HCT116 (cell line): ENCODE measurements at regions not wholly inside any gene's neighbourhood (a gene's known extent, or its start where the extent isn't known, plus 50 kb on each side); places are given as distances from the start of the nearest gene placed in this dataset.

Source experiments
- ATAC-seq: fragments of 200-7000 bp; cut with Tn5 transposase; 2 replicates; pipeline ENCODE4 v1.9.1; 2020; ENCODE audit warnings: mild to moderate bottlenecking, moderate library complexity
- BruUV-seq: library from RNA; stranded (reverse); fragments of 400-500 nt; replicated peaks from 2 replicates; lab custom pipeline; 2021; lab: Mats Ljungman, UMichigan
- CTCF ChIA-PET: fragments of 300-600 bp; sonication (Branson Sonifier 250); formaldehyde crosslinking; loops from one replicate; lab custom pipeline; 2021; ENCODE audit warnings: antibody characterized with exemption; lab: Charles Lee
- POLR2A ChIA-PET: fragments of 300-600, 350-600 bp; sonication (Branson Sonifier 250); formaldehyde crosslinking; loops from one replicate; lab custom pipeline; 2021; ENCODE audit warnings: antibody characterized with exemption; lab: Charles Lee
- RAD21 ChIA-PET, 2 experiments: fragments of 300-600 bp; sonication (Branson Sonifier 250); formaldehyde crosslinking; loops; one replicate each; lab custom pipeline; 2023; ENCODE audit warnings: low total read pairs in 2 of 2; ENCODE audit not compliant: uncharacterized antibody in 2 of 2, unreplicated experiment in 2 of 2, low non-redundant PET in 1 of 2; lab: Charles Lee
- DNase-seq: peaks from one replicate; pipeline ENCODE4 v3.0.0-alpha.2; 2010; ENCODE audit warnings: low read depth, low spot score
- H2AFZ ChIP-seq: fragments of 200-600 bp; shearing (Covaris generic), sonication (generic); 2 replicates; pipeline ENCODE4 v1.6.1; 2017; ENCODE audit warnings: low read depth, mixed run types, mixed read lengths, antibody characterized with exemption, low read length; ENCODE audit not compliant: poor library complexity, severe bottlenecking
- H3K27ac ChIP-seq: 2 replicates; pipeline ENCODE4 v1.5.1; 2012; ENCODE audit warnings: low read depth, low read length
- H3K27me3 ChIP-seq: fragments of 200-600 bp; sonication (generic); 2 replicates; pipeline ENCODE4 v1.6.1; 2016; ENCODE audit warnings: mixed run types, low read length, mixed read lengths; ENCODE audit not compliant: insufficient read depth
- H3K36me3 ChIP-seq, 2 experiments: fragments of 200-500 bp in 1 of 2; fragments of 200-600 bp in 1 of 2; sonication (Bioruptor generic) in 1 of 2; sonication (generic) in 1 of 2; 2 replicates each; pipeline versions ENCODE4 v1.5.1 to v1.6.1; 2014 to 2016; ENCODE audit warnings: low read length in 2 of 2, inconsistent platforms in 1 of 2, mixed read lengths in 1 of 2, mixed run types in 1 of 2; ENCODE audit not compliant: insufficient read depth in 2 of 2, control insufficient read depth in 1 of 2
- H3K4me1 ChIP-seq, 2 experiments: fragments of 200-600 bp in 1 of 2; sonication (generic) in 1 of 2; 2 replicates each; pipeline versions ENCODE4 v1.5.1 to v1.6.1; 2012 to 2017; ENCODE audit warnings: low read length in 2 of 2, inconsistent platforms in 1 of 2, mild to moderate bottlenecking in 1 of 2, mixed read lengths in 1 of 2, mixed run types in 1 of 2, moderate library complexity in 1 of 2; ENCODE audit not compliant: insufficient read depth in 2 of 2, control insufficient read depth in 1 of 2
- H3K4me2 ChIP-seq: fragments of 200-600 bp; sonication (generic); 2 replicates; pipeline ENCODE4 v1.6.1; 2017; ENCODE audit warnings: mixed run types, low read length, mixed read lengths
- H3K4me3 ChIP-seq, 2 experiments: fragments of 200-600 bp in 1 of 2; sonication (generic) in 1 of 2; replicated peaks in 1 of 2; 2 replicates each; pipeline ENCODE4 v1.5.1; 2011 to 2016; ENCODE audit warnings: low read length in 2 of 2, control low read depth in 1 of 2, low read depth in 1 of 2, mild to moderate bottlenecking in 1 of 2, mixed read lengths in 1 of 2, mixed run types in 1 of 2
- H3K79me2 ChIP-seq: fragments of 200-600 bp; sonication (generic); 2 replicates; pipeline ENCODE4 v1.6.1; 2017; ENCODE audit warnings: mild to moderate bottlenecking, mixed run types, low read length, moderate library complexity, mixed read lengths; ENCODE audit not compliant: insufficient read depth
- H3K9ac ChIP-seq: fragments of 200-600 bp; sonication (generic); 2 replicates; pipeline ENCODE4 v1.6.1; 2016; ENCODE audit warnings: low read length, mixed read lengths
- H3K9me2 ChIP-seq: fragments of 200-600 bp; sonication (generic), shearing (Covaris generic); 2 replicates; pipeline ENCODE4 v1.6.1; 2017; ENCODE audit warnings: mixed run types, mild to moderate bottlenecking, moderate library complexity; ENCODE audit not compliant: insufficient read depth
- H3K9me3 ChIP-seq, 2 experiments: fragments of 200-500 bp in 1 of 2; fragments of 200-600 bp in 1 of 2; sonication (Bioruptor generic) in 1 of 2; sonication (generic) in 1 of 2; 2 replicates each; pipeline ENCODE4 v1.6.1; 2014 to 2017; ENCODE audit warnings: low read length in 2 of 2, mixed read lengths in 2 of 2, inconsistent platforms in 1 of 2, low read depth in 1 of 2, mild to moderate bottlenecking in 1 of 2, mixed run types in 1 of 2, moderate library complexity in 1 of 2; ENCODE audit not compliant: control insufficient read depth in 1 of 2, insufficient read depth in 1 of 2
- H4K20me1 ChIP-seq: fragments of 200-600 bp; sonication (generic), shearing (Covaris generic); 2 replicates; pipeline ENCODE4 v1.6.1; 2017; ENCODE audit warnings: mixed run types, mild to moderate bottlenecking, moderate library complexity; ENCODE audit not compliant: insufficient read depth
- CBX3 ChIP-seq: IDR thresholded peaks from 2 replicates; pipeline ENCODE4 v1.6.1; 2012; ENCODE audit warnings: low read depth
- ELF1 ChIP-seq: IDR thresholded peaks from 2 replicates; pipeline ENCODE4 v1.6.1; 2012; ENCODE audit warnings: low read depth, borderline replicate concordance
- EZH2phosphoT487 ChIP-seq: fragments of 200-600 bp; IDR thresholded peaks from 2 replicates; pipeline ENCODE4 v1.6.1; 2018; ENCODE audit warnings: antibody characterized with exemption, borderline replicate concordance
- MAX ChIP-seq: IDR thresholded peaks from 2 replicates; pipeline ENCODE4 v1.6.1; 2012
- POLR2A ChIP-seq: IDR thresholded peaks from 2 replicates; pipeline ENCODE4 v1.7.0; 2011; ENCODE audit warnings: borderline replicate concordance; ENCODE audit not compliant: insufficient read depth, insufficient read length; ENCODE audit errors: extremely low read depth
- RAD21 ChIP-seq: IDR thresholded peaks from 2 replicates; pipeline ENCODE4 v1.6.1; 2012; ENCODE audit warnings: low read depth, mild to moderate bottlenecking
- REST ChIP-seq: IDR thresholded peaks from 2 replicates; pipeline ENCODE4 v1.6.1; 2012; ENCODE audit warnings: low read depth
- SP1 ChIP-seq: IDR thresholded peaks from 2 replicates; pipeline ENCODE4 v1.6.1; 2012; ENCODE audit warnings: low read depth
- TCF7L2 ChIP-seq: IDR thresholded peaks from 2 replicates; pipeline ENCODE4 v1.7.0; 2011; ENCODE audit warnings: borderline replicate concordance, inconsistent platforms; ENCODE audit not compliant: insufficient read depth, insufficient read length; ENCODE audit errors: extremely low read depth
- YY1 ChIP-seq: IDR thresholded peaks from 2 replicates; pipeline ENCODE4 v1.6.1; 2011; ENCODE audit warnings: low read length, low read depth, moderate library complexity, mild to moderate bottlenecking; ENCODE audit not compliant: insufficient replicate concordance; ENCODE audit errors: extremely low read depth
- ZNF274 ChIP-seq: fragments of 200-500 bp; sonication (Bioruptor generic); IDR thresholded peaks from 2 replicates; pipeline ENCODE4 v1.6.1; 2014; ENCODE audit warnings: mild to moderate bottlenecking, low read depth, low read length, inconsistent platforms
- intact Hi-C: fragments of 100-400 bp; cut with micrococcal nuclease; formaldehyde crosslinking; loops from 2 replicates; pipeline ENCODE4 v1.10.0; 2022

- Histone ChIP-seq H3K4me1 (peaks cover 0 to 5% of the 10 kb centered on the region in 2 experiments; a peak in 1 of 4 replicates), H3K27ac (no peak overlapping the region), H3K4me3 (no peak overlapping the region), H3K9ac (no peak overlapping the region), H3K27me3 (no peaks in the 10 kb centered on the region), H3K79me2 (no peaks in the 10 kb centered on the region), H3K4me2 (no peak overlapping the region), H4K20me1 (no peaks in the 10 kb centered on the region), H3K9me2 (no peaks in the 10 kb centered on the region)
- BruUV-seq, result no TSS peak
- CTCF ChIA-PET, result no interaction called here
- DNase-seq, result no peak
- POLR2A ChIA-PET, result no interaction called here
- intact Hi-C loops, result no loop called here
- TF ChIP-seq MAX (no peak), ZNF274 (no peak), RAD21 (no peak), SP1 (no peak), EZH2phosphoT487 (no peak), POLR2A (no peak), ELF1 (no peak), CBX3 (no peak), TCF7L2 (no peak), YY1 (no peak), REST (no peak)
- TF ChIP-seq, all 23 proteins: peak for 0
- no peaks in the 10 kb centered on the region for H3K9me3 ChIP-seq
- RAD21 ChIA-PET, result no interaction called here
- no peak overlapping the region for H2AFZ ChIP-seq
- ATAC-seq, result no peak
- no peaks in the 10 kb centered on the region for H3K36me3 ChIP-seq
These were observed 349.4 kb downstream of the DUSP10 start for GRCh38 chr1:221392453-221392852.
